ENCODE measurements at regions not wholly inside any gene's neighbourhood (a gene's known extent, or its start where the extent isn't known, plus 50 kb on each side); places are given as distances from the start of the nearest gene placed in this dataset.
A peak's percentile ranks its signal among the peaks of the same experiment; 100 is the strongest.
"Not testable (repeated sequence)": the region's sequence is repeated elsewhere in the genome, so short reads cannot be mapped to it uniquely, and the experiment has no call there.

GRCh38 chr2:145764631-145765030, 1244.7 kb upstream of the ZEB2 start:
- peak; percentile 22 for DNase-seq (ENCODE audit: low read depth)

- peak; percentile 65 for DNase-seq (ENCODE audit: low read depth)
Observed at GRCh38 chr2:145760781-145761649, 1241.1 kb upstream of the ZEB2 start.

DNA sequence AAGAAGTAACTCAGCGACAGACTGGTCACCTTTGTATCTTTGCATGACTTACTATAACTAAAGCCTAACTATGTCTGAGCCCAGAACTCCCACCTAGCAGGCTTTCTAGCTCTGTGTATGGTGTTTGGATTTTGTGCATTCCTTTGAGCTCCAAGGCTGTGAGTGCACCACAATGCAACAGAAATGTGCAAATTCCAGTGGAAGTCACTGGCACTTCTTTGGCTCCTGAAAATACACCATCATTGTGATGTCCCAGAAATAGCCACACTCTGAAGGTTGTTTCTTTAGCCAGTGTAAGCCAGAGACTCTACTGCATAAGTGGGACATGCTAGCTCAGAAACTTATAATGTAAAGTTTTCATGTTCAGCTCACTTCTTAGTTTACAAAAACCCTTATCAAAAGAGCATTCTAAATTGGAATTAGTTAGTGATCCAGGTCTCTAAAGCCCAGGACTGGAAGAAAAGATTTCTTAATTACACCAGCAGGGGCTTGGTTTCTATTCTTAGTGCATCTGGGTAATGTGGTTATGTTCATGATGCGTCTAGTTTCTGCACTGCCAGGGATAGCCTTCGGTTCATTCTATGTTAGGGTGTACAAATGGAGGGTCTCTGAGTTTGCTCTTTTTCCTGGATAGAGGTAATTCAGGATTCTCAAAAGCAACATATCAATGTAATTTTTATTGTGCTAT, 1239.5 kb upstream of the ZEB2 start:
- DNase-seq (ENCODE audit: low read depth): no peak

- no peak for DNase-seq (ENCODE audit: low read depth)
Observed at GRCh38 chr2:145757503-145758246, 1237.8 kb upstream of the ZEB2 start.

- no peak for DNase-seq (ENCODE audit: low read depth)
Observed at GRCh38 chr2:145755019-145755837, 1235.3 kb upstream of the ZEB2 start.

DNA sequence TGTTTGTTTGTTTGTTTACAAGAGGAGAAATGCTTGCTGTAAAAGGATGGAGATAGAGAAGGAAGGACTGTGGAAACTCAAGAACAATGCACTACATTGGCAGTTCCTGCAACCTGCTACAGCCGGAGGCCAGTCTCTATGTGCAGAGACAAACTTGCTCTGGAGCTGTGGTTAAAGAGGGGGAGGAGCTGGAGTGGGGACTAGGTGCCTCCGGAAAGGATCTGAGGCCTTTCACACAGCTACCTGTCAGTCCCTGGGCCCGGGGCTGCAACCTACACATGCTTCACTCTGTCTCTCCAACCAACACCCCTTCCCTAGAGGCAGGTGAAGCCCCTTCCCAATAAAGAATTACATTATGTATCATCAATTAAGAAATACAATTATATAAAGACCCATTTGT, 1234.0 kb upstream of the ZEB2 start:
- no peak for DNase-seq (ENCODE audit: low read depth)

GRCh38 chr2:145753041-145753608, 1233.2 kb upstream of the ZEB2 start:
- DNase-seq (ENCODE audit: low read depth): no peak

DNA sequence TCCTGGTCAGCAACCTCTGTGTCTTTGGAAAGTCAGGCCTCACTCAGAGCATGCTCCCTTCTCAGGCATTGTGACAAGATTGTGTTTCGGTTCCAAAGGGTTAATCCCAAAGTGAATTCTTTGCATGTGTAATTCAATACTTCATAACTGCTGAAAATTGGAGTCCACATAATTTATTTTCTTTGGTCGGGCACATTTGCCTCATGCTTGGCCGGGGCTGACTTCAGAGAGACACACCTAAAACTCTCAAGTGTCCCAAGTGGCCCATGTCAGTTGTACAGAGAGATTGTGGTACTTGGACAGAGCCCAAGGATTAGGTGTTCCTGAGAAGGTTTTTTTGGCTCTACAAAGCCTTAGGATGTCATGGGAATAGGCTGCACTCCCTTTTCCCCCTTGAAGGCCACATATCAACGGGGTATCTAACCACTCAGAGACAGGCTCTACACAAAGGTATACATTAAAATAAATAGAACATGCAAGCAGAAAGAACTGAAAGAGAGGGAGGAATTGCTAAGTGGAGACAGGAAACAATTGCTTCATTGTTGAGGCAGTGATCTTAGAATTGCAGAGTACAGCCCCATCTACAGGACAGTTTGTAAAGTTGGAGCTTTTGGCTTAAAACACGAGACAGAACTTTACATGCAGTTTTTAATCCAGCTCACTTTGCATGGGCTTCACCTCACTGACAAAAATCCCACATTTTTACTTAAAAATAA, 1232.3 kb upstream of the ZEB2 start:
- DNase-seq (ENCODE audit: low read depth): peak; percentile 97

DNA sequence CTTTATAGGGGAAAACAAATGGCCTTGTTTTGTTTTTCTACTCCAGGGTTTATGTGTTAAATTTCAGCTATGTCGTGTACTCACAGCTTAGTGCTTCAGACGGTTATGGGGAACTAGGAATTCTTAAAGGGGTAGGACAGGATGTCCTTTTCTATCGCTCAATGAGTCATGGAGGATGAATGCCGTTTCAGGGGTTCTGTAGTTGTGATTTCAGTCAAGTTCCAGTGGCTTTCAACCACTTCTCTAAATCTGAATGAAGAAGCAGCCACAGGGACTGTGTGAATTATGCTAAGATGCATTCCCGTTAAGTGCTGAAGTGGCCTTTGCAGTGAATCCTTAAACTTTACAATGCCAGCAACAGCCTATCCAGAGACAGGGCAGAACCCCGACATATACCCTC, 1231.7 kb upstream of the ZEB2 start:
- DNase-seq (ENCODE audit: low read depth): peak; percentile 94

DNA sequence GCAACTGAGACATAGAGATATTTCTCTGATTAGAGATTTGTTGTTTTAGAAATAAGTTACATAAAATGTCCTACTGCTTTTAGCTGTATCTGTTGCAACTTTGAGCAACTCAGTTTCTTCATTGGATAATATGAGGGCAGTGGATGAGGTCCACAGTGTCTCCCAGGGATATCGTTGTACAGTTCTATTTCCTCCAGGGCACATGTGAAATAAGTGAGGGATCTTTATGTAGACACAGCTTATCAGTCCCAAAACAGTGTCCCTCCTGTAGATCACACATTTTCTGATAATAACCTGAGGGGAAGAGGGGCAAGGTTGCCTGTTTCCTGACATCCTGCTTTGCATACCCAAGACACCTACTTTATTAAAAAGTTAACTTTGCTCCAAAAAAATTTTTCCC, 1231.2 kb upstream of the ZEB2 start:
- DNase-seq (ENCODE audit: low read depth): peak; percentile 48

DNA sequence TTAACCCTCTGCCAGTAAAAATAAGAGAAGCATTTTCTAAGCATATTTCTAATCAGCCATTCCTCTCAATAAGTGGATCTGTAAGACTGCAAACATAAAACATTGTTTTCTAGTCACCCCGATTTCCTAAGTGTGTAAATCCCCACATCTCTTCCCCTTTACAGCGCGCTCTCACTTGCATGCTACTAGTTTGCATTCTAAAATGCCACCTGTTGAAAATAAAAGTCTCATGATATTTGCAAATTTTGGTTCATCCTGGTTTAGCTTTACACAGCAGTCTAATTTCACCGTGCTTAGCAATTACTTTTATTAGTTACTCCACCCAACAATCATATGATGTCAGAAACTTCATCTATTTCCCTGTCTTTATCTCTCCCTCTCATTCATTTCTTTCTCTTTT, 1230.7 kb upstream of the ZEB2 start:
- DNase-seq (ENCODE audit: low read depth): no peak

- no peak for DNase-seq (ENCODE audit: low read depth)
Observed at GRCh38 chr2:145750144-145750543, 1230.2 kb upstream of the ZEB2 start.

- no peak for DNase-seq (ENCODE audit: low read depth)
Observed at GRCh38 chr2:145749556-145749955, 1229.6 kb upstream of the ZEB2 start.

- no peak for DNase-seq (ENCODE audit: low read depth)
Observed at GRCh38 chr2:145748927-145749326, 1229.0 kb upstream of the ZEB2 start.

GRCh38 chr2:145747715-145748114, 1227.8 kb upstream of the ZEB2 start:
- DNase-seq (ENCODE audit: low read depth): no peak

DNA sequence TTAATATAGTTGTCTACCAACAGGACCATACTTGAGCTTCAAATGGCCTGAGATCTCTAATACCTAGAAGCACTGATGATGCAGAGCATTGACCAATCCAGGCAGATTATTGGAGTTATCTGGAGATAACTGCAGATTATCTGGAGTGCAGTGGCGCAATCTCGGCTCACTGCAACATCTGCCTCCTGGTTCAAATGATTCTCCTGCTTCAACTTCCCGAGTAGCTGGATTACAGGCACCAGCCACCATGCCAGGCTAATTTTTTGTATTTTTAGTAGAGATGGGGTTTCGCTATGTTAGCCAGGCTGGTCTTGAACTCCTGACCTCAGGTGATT, 1225.4 kb upstream of the ZEB2 start:
- not testable (repeated sequence) for DNase-seq (ENCODE audit: low read depth)

GRCh38 chr2:145744541-145745386, 1224.8 kb upstream of the ZEB2 start:
- DNase-seq (ENCODE audit: low read depth): peak; percentile 94

GRCh38 chr2:145743011-145743410, 1223.1 kb upstream of the ZEB2 start:
- DNase-seq (ENCODE audit: low read depth): no peak

- DNase-seq (ENCODE audit: low read depth): no peak
Observed at GRCh38 chr2:145741636-145742035, 1221.7 kb upstream of the ZEB2 start.

DNA sequence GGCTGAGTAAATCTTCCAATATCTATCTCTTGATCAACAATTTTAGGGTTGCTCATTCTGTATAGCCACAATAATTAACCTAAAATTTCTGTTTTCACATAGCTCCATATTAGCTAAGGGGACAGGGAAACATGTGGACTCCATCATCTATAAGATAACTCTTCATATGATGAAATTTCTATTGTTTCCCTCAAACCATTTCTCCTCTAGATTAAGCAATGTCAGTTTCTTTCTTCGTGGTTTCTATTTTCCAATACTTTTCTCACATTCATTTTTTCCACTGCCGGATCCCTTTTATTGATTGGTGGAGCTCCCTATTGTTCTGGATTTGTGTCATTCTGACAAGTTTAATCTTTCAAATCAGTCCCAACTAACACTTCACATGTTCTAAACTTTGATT, 1221.3 kb upstream of the ZEB2 start:
- no peak for DNase-seq (ENCODE audit: low read depth)

Data from LHCN-M2 (cell line).